Left colon (tissue), 2 donors: ENCODE measurements at regions not wholly inside any gene's neighbourhood (a gene's known extent, or its start where the extent isn't known, plus 50 kb on each side); places are given as distances from the start of the nearest gene placed in this dataset.
"Not testable (repeated sequence)": the region's sequence is repeated elsewhere in the genome, so short reads cannot be mapped to it uniquely, and the experiment has no call there.

Experiments used
- ATAC-seq: fragments of 200-7000 bp; cut with Tn5 transposase; one replicate; pipeline ENCODE4 v1.9.1; 2020; ENCODE audit warnings: mild to moderate bottlenecking, moderate library complexity
- DNase-seq, 2 donors: peaks; one replicate each; pipeline ENCODE4 v3.0.0-alpha.2; 2020
- intact Hi-C, 2 donors: fragments of 100-400 bp; cut with DNase I in 1 of 2; cut with micrococcal nuclease in 1 of 2; formaldehyde crosslinking; loops; one replicate each; pipeline versions ENCODE4 v1.11.2 to v1.14.0; 2022; cut with DNase I, micrococcal nuclease
- donor health status: DM: no; HTN: no; CAD: no.
- donor health status: DM: yes; HTN: yes; CAD: no.

DNA sequence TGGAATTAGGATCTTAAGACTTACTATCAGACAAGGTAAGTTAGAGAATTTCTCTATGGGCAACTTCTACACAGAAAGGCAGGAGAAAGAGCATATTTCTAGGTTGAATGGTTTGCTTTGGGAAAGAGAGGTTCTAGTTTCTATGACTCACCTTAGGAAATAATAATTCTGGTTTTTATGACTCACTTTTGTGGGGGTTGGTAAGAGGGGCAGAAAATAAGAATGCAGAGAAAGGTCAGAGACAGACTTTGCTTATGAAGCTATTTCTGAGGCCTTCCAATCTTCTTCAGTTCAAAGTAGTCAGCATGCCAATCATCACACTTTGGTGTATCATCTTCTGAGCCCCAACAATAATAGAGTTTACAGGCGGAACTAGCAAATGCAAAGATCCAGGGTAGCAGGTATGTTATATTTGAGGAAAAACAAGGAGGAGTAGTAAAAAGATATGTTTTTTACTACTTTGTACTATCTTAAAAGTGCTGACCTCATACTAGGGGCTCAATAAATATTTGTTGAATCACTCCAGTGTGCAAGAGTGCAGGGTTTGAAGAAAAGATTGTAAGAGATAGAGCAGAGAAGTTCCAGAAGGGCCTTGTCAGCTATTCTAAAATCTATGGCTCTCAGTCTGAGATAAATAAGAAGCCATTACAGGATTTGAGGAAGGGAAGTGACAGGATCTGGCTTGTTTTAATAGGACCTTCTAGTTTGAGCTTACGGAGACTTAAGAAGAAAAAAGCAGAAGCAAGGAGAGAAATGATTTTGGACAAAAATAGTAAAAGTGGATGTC lies 56.7 kb upstream of the LRFN5 start:
- intact Hi-C loops: no loop called here
- no peak for DNase-seq
- ATAC-seq: no peak

DNA sequence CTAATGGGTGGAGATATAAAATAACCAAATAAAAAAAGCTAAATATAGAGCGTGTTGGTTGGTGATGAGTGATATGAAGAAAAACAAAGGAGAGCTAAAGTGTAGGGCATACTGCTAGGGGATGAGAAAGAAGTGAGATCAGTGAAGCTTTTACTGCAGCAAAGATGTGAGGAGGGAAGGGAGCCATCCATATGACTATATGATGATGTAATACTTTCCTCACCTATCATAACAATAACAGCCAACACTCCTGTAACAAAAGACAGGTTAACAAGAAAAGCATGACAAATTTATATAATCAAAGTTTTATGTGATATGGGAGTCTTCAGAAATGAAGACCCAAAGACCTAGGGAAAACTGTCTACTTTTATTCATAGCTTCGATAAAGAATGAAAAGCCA lies 57.4 kb upstream of the LRFN5 start:
- ATAC-seq: no peak
- no peak for DNase-seq
- intact Hi-C loops: no loop called here

DNA sequence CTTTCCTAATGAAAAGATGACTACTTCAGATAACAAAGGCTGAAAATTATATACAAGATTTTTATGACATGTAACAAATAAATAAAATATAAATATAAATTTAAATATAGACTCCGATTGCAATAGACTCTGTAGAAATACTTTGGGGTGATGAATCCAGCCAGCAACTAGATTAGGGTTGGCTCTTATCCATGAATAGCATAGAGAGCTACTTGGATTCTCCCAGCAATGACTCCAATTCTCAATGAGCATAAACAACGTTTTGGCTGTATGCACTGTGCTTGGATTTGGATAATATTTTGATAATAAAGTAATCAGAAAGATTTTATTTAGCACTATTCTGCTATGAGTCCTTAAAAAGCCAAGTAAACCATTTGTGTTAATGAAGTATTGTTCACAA lies 58.0 kb upstream of the LRFN5 start:
- DNase-seq: no peak
- intact Hi-C loops: no loop called here
- ATAC-seq: no peak

- ATAC-seq (no peak), DNase-seq (no peak)
- intact Hi-C loops: no loop called here
Observed at GRCh38 chr14:41541333-41541732, 65.3 kb upstream of the LRFN5 start.

- intact Hi-C loops: no loop called here
- DNase-seq: no peak
- ATAC-seq: no peak
Observed at GRCh38 chr14:41532255-41532654, 74.4 kb upstream of the LRFN5 start.

GRCh38 chr14:41521891-41522290 lies 84.8 kb upstream of the LRFN5 start:
- ATAC-seq (no peak), DNase-seq (no peak)
- intact Hi-C loops: no loop called here

DNA sequence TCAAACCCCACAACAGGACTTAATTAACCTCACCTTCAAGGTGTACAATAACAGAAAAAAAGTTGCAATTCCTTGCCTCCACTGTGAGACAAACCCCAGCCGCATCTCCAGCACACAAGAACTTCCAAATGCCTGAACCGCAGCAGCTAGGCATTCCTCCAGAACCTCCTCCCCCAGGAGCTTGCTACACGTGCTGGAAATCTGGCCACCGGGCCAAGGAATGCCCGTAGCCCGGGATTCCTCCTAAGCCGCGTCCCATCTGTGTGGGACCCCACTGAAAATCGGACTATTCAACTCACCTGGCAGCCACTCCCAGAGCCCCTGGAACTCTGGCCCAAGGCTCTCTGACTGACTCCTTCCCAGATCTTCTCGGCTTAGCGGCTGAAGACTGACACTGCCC lies 88.6 kb upstream of the LRFN5 start:
- DNase-seq, ATAC-seq, intact Hi-C loops: not testable (repeated sequence)

GRCh38 chr14:41506552-41506951 lies 100.1 kb upstream of the LRFN5 start:
- intact Hi-C loops: no loop called here
- DNase-seq: no peak
- no peak for ATAC-seq

GRCh38 chr14:41505491-41505890 lies 101.2 kb upstream of the LRFN5 start:
- ATAC-seq (no peak), DNase-seq (no peak)
- intact Hi-C loops: no loop called here

DNA sequence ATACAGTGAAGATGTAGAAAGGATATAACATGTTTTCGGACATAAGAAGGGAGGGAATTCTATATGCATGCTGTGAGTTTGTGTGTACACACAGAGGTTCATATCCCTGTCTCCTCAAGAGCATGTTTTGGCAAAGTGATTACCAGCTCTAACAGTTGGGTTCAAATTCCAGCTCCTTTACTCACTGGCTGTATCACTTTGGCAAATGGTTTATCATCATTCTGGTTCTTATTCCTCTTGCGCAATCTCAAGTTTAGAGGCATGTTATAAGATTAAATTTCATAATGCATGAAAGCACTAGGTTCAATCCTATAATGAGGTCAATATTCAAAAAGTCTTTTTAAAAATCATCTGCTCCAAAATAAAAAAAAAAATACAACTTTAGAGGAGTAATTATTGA lies 107.7 kb upstream of the LRFN5 start:
- intact Hi-C loops: no loop called here
- no peak for DNase-seq
- ATAC-seq: no peak

DNA sequence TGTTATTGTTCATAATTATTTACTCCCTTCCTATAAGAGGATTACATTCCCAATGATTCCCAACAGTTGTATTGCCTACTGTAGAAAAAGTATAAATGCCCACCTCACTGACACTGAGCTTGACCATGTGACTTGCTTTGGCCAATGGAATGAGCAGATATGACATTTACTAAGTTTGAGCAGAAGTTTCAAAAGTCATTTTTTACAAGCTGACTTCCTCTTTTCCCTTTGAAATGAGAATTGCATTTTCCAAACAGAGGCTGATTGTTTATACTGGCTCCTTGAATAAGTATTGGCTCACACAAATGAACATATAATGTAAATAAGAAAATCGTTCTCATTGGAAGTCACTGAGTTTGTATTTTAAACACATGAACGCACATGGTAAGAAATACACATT lies 116.4 kb upstream of the LRFN5 start:
- ATAC-seq (no peak), DNase-seq (no peak)
- intact Hi-C loops: no loop called here

GRCh38 chr14:41489315-41489972 lies 117.2 kb upstream of the LRFN5 start:
- ATAC-seq: no peak
- DNase-seq: no peak
- intact Hi-C loops: no loop called here

GRCh38 chr14:41488401-41488800 lies 118.3 kb upstream of the LRFN5 start:
- no peak for ATAC-seq
- DNase-seq: no peak
- intact Hi-C loops: no loop called here

GRCh38 chr14:41482861-41483260 lies 123.8 kb upstream of the LRFN5 start:
- ATAC-seq: no peak
- no peak for DNase-seq
- intact Hi-C loops: no loop called here

DNA sequence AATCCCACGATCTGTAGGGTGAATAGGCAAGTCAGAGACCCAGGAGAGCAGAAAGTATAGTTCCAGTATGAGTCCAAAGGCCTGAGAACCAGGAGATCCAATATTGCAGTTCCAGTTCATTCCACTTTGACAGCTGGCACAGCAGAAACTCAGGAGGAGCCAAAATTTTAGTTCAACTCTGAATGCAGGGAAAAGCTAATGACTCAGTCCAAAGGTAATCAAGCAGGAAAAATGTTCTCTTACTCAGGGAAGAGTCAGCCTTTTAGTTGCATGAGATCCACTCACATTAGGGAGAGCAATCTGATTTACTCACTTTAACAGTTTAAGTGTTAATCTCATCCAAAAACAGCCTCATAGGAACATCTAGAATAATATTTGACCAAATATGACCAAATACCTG lies 130.2 kb upstream of the LRFN5 start:
- ATAC-seq: no peak
- no peak for DNase-seq
- intact Hi-C loops: no loop called here

GRCh38 chr14:41461380-41461779 lies 145.3 kb upstream of the LRFN5 start:
- DNase-seq (no peak), ATAC-seq (no peak)
- intact Hi-C loops: no loop called here

DNA sequence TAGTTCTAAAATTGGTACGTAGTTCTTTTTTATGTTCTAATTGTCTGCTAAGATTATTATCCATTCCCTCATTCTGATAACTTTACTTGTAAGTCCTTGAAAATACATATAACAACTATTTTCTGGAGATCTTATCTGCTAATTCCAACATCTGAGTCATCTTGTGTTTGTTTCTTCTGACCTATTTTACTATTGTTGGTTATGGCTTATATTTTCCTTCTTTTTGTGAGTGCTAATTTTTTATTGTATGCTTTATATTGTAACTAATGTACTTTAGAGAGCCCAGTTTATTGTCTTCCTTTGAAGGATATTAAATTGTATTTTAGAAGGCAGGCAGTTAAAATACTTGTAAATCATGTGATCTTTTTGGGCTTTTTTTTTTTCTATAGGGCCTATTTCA lies 149.3 kb upstream of the LRFN5 start:
- ATAC-seq (no peak), DNase-seq (no peak)
- intact Hi-C loops: no loop called here

- ATAC-seq (no peak), DNase-seq (no peak)
- intact Hi-C loops: no loop called here
Observed at GRCh38 chr14:41449066-41449465, 157.6 kb upstream of the LRFN5 start.

GRCh38 chr14:41446008-41446407 lies 160.7 kb upstream of the LRFN5 start:
- intact Hi-C loops: no loop called here
- ATAC-seq: no peak
- no peak for DNase-seq

DNA sequence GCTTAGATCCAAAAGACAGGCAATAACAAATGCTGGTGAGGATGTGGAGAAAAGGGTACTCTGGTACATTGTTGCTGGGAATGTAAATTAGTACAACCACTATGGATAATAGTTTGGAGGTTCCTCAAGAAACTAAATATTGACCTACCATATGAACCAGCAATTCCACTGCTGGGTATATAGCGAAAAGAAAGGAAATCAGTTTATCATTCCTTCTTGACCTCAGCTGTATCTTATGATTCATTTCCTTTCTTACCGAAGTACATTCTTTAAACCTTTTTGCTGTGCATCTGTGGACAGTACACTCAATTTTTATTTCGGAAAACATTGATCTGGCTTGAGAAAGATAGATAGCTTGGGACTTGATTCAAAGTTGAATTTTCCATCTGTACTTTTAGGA lies 183.2 kb upstream of the LRFN5 start:
- ATAC-seq: no peak
- DNase-seq: no peak
- intact Hi-C loops: no loop called here

DNA sequence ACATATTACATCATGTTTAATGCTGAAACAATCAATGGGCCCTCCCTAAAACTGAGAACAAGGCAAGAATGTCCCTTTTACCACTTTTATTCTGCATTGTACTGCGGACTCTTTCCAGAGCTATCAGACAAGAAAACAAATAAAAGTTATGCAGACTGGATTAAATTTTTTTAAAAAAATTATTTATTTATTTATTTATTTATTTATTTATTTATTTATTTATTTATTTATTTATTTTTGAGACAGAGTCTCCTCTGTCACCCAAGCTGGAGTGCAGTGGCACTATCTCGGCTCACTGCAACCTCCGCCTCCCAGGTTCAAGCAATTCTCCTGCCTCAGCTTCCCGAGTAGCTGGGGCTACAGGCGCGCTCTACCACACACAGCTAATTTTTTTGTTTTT lies 185.4 kb upstream of the LRFN5 start:
- intact Hi-C loops, ATAC-seq, DNase-seq: not testable (repeated sequence)
